Femur (tissue), 1 donor: ENCODE measurements at regions not wholly inside any gene's neighbourhood (a gene's known extent, or its start where the extent isn't known, plus 50 kb on each side); places are given as distances from the start of the nearest gene placed in this dataset.

Experiments
- DNase-seq: peaks from one replicate; pipeline ENCODE4 v3.0.0-alpha.2; 2017

- no peak for DNase-seq
Observed at GRCh38 chr16:80299416-80299815, 241.4 kb upstream of the DYNLRB2 start.

- DNase-seq = no peak
Observed at GRCh38 chr16:80298676-80299075, 242.1 kb upstream of the DYNLRB2 start.

- no peak for DNase-seq
Observed at GRCh38 chr16:80296034-80296433, 244.8 kb upstream of the DYNLRB2 start.

- DNase-seq = no peak
Observed at GRCh38 chr16:80294172-80294571, 246.6 kb upstream of the DYNLRB2 start.

GRCh38 chr16:80288616-80289015, 252.2 kb upstream of the DYNLRB2 start:
- DNase-seq = no peak

- no peak for DNase-seq
Observed at GRCh38 chr16:80287674-80288073, 253.1 kb upstream of the DYNLRB2 start.

GRCh38 chr16:80285104-80285503, 255.7 kb upstream of the DYNLRB2 start:
- DNase-seq = no peak

GRCh38 chr16:80283466-80284392, 257.1 kb upstream of the DYNLRB2 start:
- DNase-seq = no peak

- DNase-seq = no peak
Observed at GRCh38 chr16:80280557-80280956, 260.2 kb upstream of the DYNLRB2 start.

GRCh38 chr16:80279656-80280055, 261.1 kb upstream of the DYNLRB2 start:
- DNase-seq = no peak

GRCh38 chr16:80277182-80277581, 263.6 kb upstream of the DYNLRB2 start:
- no peak for DNase-seq

GRCh38 chr16:80274576-80275191, 266.1 kb upstream of the DYNLRB2 start:
- no peak for DNase-seq

- DNase-seq = no peak
Observed at GRCh38 chr16:80273635-80274538, 266.9 kb upstream of the DYNLRB2 start.

GRCh38 chr16:80265624-80266306, 275.0 kb upstream of the DYNLRB2 start:
- DNase-seq = no peak

GRCh38 chr16:80263848-80264694, 276.7 kb upstream of the DYNLRB2 start:
- no peak for DNase-seq

GRCh38 chr16:80263181-80263823, 277.5 kb upstream of the DYNLRB2 start:
- DNase-seq = no peak

- no peak for DNase-seq
Observed at GRCh38 chr16:80260906-80261311, 279.9 kb upstream of the DYNLRB2 start.

GRCh38 chr16:80259290-80259805, 281.4 kb upstream of the DYNLRB2 start:
- DNase-seq = no peak

- no peak for DNase-seq
Observed at GRCh38 chr16:80258407-80258806, 282.4 kb upstream of the DYNLRB2 start.

- DNase-seq = no peak
Observed at GRCh38 chr16:80254970-80255369, 285.8 kb upstream of the DYNLRB2 start.

- DNase-seq = no peak
Observed at GRCh38 chr16:80253741-80254140, 287.1 kb upstream of the DYNLRB2 start.
